NCI-H1105 treated with DMSO at 0.1 percent for 48 hours (cell line): ENCODE measurements at regions not wholly inside any gene's neighbourhood (a gene's known extent, or its start where the extent isn't known, plus 50 kb on each side); places are given as distances from the start of the nearest gene placed in this dataset.
"Not testable (repeated sequence)": the region's sequence is repeated elsewhere in the genome, so short reads cannot be mapped to it uniquely, and the experiment has no call there.

ENCODE experiments used
- DNase-seq: peaks from one replicate; lab custom pipeline; 2025; lab: John Stamatoyannopoulos, UW

DNA sequence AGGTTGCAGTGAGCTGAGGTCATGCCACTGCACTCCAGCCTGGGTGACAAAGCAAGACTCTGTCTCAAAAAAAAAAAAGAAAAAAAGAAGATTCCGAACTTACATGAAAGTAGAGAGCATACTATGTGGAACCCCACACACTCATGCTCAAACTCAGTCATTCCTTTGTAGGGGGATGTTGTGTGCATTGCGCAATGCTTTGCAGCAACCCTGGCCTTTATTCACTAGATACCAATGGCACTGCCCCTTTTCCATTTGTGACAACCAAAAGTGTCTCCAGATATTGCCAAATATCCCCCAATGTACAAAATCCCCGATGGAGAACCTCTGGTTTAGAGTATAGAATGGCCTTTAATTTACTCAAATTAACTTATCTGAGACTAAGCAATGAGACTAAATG lies 158.6 kb downstream of the GJA1 start:
- DNase-seq = no peak

DNA sequence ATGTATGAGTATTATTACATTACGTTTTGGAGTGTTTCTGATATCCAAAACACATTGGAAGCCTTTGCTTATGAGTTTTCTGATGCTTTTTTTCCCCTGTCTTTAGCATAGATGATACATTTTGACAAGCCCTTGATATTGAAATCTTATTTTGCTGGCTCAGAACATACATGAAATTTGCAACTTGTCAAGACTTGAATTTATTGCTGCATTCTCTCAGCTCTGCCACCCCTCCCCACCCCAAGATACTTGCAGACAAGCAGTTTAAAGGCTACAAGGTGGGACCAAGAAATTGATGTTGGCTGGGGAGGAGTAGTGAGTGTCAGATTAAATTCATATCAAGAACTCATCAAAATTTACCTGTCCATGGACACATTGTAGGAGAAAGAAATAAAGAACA lies 160.2 kb downstream of the GJA1 start:
- no peak for DNase-seq

- no peak for DNase-seq
These were observed 161.0 kb downstream of the GJA1 start for GRCh38 chr6:121596441-121596840.

DNA sequence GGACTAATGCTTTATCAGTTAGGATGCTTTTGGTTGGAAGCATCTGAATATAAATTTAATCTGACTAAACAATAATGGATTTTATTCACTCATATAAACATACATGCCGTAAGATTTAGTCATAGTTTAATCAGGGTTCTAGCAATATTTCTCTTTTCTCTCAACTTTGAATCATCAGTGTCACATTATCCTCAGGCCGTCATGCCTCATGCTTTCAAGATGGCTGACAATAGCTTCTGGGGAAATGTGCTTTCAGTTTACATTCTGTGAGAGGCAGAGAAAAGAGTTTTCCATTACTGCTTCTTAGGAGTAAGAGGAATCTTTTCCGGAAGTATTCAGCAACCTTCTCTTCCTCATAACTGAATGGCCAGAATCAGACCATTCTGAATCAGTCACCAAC lies 162.2 kb downstream of the GJA1 start:
- no peak for DNase-seq

DNA sequence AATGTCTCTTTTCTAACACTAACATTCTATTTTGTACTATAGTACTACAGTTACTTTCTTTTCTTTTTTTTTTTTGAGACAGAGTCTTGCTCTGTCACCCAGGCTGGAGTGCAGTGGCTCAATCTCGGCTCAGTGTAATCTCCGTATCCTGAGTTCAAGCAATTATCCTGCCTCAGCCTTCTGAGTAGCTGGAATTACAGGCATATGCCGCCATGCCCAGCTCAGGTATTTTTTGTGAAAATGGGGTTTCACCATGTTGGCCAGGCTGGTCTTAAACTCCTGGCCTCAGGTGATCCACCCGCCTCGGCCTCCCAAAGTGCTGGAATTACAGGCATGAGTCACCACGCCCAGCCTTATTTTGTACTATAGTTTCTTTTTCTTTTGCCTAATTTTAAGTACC lies 163.9 kb downstream of the GJA1 start:
- not testable (repeated sequence) for DNase-seq

DNA sequence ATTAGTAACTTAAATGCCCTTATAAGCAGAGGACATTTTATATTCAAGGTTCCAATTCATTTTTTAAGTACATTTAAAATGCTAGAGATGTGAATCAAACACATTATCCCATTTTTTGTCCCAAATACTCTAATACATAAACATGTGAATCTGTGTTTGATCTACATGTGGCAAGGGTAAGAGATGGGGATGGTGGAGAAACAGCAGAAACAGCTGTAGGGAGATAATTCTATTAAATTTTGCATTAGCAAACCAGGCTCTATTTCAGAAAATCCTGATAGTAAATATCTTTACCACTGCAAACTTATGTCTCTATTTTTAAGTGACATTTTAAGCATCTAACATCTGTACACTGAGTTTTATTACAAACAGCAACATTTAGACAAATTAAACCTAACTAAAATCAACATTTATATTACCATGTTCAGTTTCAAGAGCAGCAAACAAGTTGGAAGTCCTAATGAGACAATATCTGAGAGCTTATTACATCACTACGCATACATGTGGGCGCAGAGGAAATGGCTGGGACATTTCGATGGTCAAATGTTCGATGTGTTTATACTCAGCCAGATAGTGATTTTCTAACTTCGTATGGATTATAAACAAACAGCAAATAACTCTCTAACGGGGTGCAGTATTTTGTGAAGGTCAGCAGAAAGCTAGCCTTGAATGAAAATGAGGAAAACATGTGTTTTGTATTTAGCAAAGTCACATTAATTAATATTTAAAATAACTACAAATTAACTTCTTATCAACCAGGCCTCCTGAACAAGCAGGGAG lies 165.1 kb downstream of the GJA1 start:
- DNase-seq = no peak

DNA sequence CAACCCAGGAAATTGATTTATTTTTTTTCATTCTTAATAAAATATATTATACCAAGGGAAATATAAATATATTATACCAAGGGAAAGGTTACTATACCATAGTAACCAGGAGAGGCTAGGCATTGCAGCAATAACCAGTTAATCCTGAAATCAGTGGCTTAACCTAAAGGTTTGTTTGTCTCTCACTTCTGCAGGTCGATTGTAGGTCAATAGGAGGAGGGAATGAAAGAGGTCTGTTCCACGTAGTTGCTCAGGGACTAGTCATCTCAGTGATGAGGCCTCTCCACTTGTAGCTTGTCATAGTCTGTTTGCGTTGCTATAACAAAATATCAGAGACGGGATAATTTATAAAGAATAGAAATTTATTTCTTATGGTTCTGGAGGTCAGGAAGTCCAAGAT lies 168.0 kb downstream of the GJA1 start:
- no peak for DNase-seq

- no peak for DNase-seq
These were observed 172.3 kb downstream of the GJA1 start for GRCh38 chr6:121607721-121608120.

DNA sequence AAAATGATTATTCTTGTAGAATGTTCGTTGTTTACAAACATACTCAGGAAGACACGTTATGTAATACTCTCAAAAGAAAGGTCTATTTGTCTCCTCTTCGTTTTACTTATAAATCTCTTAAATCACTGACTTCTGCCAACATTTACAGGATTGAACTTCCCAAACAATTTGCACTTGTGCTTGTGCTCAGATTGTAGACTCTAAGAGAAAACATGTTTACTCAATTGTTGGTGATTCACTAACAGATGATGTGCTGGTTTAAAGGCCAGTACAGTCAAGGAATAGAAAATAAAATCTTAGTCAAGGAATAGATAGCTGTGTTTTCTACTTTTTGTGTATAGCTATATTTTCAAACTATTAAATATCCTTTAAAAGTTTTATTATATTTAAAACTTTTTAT lies 172.8 kb downstream of the GJA1 start:
- DNase-seq = no peak

GRCh38 chr6:121609281-121609680 lies 173.8 kb downstream of the GJA1 start:
- DNase-seq = no peak

GRCh38 chr6:121612927-121613326 lies 177.5 kb downstream of the GJA1 start:
- no peak for DNase-seq

DNA sequence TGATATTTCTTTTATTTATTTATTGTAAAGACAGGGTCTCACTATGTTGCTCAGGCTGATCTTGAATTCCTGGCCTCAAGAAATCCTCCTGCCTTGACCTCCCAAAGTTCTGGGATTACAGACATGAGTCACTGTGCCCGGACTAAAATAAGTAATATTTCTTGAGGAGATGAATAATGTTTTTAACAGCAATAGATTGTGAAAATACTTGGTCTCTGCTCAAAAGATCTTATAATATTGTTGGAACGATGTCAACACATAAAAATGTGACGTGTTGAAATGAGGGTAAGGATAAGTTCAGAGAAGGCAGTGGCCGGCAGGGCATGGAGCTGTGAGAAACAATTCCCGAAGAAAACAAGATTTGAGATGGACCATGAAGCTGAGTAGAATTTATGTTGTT lies 178.7 kb downstream of the GJA1 start:
- no peak for DNase-seq

GRCh38 chr6:121615493-121615892 lies 180.0 kb downstream of the GJA1 start:
- DNase-seq = no peak

DNA sequence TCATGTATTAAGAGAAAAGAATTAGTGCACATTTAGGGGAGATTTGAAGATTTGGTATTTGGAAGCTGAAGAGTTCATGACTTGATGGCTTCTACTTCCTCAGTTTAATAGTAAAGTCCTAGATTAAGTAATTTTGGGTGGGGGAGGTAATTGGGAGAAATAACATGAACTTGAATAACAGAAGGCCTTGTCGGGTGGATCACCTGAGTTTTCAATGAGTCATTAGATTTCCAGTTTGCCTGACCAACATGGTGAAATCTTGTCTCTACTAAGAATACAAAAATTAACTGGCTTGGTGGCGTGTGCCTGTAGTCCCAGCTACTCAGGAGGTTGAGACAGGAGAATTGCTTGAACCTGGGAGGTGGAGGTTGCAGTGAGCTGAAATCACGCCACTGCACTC lies 181.0 kb downstream of the GJA1 start:
- DNase-seq = no peak

- no peak for DNase-seq
These were observed 181.9 kb downstream of the GJA1 start for GRCh38 chr6:121617388-121617787.

DNA sequence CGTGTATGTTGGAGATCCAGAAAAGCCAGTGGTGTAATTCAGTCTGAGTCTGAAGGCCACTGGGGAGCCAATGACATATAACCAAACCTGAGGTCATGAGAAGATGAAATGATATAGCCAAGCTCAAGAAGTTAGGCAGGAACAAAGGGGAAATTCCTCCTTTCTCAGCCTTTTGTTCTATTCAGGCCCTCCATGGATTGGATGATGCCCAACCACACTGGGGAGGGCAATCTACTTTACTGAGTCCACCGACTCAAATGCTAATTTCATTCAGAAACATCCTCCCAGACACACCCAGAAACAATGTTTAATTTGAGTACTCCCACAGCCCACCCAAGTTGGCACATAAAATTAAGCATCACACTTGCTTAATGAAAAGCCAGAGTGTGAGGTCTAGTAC lies 183.6 kb downstream of the GJA1 start:
- no peak for DNase-seq

DNA sequence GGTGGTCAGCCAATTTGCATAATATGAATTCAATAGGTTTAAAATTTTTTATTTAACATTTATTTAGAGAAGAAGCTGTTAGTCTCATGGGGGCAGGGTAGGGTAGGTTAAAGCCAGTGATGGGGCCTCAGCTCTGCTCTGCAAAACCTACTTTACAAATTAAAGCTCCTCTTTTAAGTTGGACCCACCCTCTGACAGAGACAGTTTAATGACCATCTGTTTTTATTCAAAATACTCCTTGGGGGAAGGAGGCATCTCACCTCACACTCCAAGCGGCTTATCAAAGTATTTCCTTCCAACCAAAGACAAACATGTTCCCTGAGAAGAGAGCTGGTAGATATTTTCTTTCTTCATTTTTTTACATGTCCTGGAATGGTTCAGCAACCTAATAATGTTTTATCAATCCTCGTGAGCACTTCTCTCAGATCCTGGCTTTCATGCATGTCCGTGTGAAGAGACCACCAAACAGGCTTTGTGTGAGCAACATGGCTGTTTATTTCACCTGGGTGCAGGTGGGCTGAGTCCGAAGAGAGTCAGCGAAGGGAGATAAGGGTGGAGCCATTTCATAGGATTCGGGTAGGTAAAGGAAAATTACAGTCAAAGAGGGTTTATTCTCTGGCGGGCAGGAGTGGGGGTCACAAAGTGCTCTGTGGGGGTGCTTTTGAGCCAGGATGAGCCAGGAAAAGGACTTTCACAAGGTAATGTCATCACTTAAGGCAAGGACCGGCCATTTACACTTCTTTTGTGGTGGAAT lies 184.7 kb downstream of the GJA1 start:
- no peak for DNase-seq

GRCh38 chr6:121627761-121628160 lies 192.3 kb downstream of the GJA1 start:
- DNase-seq = no peak

- DNase-seq = no peak
These were observed 195.3 kb downstream of the GJA1 start for GRCh38 chr6:121630716-121631115.

GRCh38 chr6:121631752-121632151 lies 196.3 kb downstream of the GJA1 start:
- not testable (repeated sequence) for DNase-seq

DNA sequence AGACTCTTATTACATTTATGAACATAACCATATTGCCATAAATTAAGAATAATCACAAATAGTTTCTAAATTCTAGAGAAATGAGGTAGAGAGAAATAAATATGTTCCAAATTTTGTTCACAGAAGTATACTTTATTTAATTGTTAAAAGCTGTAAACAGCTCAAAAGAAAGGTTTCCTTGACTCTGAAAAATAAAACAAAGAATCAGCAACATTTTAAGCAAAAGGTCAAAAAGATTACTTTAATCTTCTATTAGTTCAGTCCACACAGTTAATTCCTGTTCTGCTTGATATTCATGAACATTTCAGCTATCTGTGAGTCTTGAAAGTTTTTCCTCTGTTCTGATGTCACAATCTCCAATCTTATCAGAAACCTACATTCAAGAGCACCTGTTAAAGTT lies 197.9 kb downstream of the GJA1 start:
- no peak for DNase-seq

DNA sequence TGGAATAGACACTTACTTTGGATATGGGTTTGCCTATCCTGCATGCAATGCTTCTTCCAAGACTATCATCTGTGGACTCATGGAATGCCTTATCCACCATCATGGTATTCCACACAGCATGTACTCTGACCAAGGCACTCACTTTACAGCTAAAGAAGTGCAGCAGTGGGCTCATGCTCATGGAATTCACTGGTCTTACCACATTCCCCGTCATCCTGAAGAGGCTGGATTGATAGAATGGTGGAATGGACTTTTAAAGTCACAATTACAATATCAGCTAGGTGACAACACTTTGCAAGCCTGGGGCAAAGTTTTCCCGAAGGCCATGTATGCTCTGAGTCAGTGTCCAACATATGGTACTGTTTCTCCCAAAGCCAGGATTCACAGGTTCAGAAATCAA lies 199.1 kb downstream of the GJA1 start:
- DNase-seq = not testable (repeated sequence)

DNA sequence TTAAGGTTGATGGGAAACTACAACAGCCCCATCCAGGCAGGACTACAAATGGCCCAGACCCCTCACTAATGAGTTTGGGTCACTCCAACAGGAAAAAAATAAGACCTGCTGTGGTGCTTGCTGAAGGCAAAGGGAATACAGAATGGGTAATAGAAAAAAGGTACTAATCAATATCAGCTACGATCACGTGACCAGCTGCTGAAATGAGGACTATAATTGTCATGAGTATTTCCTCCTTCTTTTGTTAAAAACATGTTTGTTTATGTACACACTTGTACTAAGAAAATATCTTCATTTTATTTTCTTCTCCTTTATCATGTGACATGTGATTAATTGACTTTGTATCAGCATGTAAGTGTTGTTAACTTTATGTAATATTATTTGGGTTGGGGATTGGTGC lies 199.9 kb downstream of the GJA1 start:
- DNase-seq = no peak

DNA sequence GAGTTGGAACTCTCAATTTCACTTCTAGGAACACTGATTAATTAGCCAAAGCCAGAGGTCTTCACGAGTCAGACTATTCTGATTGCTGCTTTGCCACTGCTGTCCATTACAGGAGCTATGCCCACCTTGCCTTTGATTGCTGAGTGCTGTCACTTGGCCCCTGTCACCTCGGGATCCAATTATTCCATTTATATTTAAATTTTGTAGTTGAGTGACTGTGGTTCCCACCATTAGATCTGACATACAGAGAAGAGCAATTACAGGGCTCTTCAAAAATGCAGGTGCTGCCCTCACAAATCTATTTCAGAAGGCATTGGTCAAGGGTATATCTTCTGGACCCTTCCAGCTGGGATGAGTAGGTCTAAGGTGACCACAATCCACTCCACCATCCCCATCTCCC lies 200.8 kb downstream of the GJA1 start:
- DNase-seq = not testable (repeated sequence)
